ENCODE measurements at regions not wholly inside any gene's neighbourhood (a gene's known extent, or its start where the extent isn't known, plus 50 kb on each side); places are given as distances from the start of the nearest gene placed in this dataset.

GRCh38 chr4:141905751-141906150, 269.4 kb downstream of the IL15 start:
- Histone ChIP-seq H3K4me1 (ENCODE audit: control insufficient read depth in 1 of 2, insufficient read depth in 2 of 2, low read length in 2 of 2) (no peaks in the 10 kb centered on the region), H2AFZ (ENCODE audit: low read depth, low read length, poor library complexity, severe bottlenecking) (no peak overlapping the region), H3K9me2 (ENCODE audit: insufficient read depth) (no peaks in the 10 kb centered on the region), H3K27ac (ENCODE audit: low read depth, low read length) (no peak overlapping the region), H3K4me2 (ENCODE audit: low read length) (no peak overlapping the region), H3K4me3 (replicated peaks in 1 of 2; ENCODE audit: low read depth in 1 of 2, low read length in 2 of 2) (no peak overlapping the region), H4K20me1 (ENCODE audit: insufficient read depth) (no peaks in the 10 kb centered on the region), H3K9me3 (ENCODE audit: control insufficient read depth in 1 of 2, insufficient read depth in 1 of 2, low read depth in 1 of 2, low read length in 2 of 2) (no peaks in the 10 kb centered on the region), H3K27me3 (ENCODE audit: insufficient read depth, low read length) (no peaks in the 10 kb centered on the region), H3K36me3 (ENCODE audit: control insufficient read depth in 1 of 2, insufficient read depth in 2 of 2, low read length in 2 of 2) (no peaks in the 10 kb centered on the region), H3K79me2 (ENCODE audit: insufficient read depth, low read length) (no peaks in the 10 kb centered on the region), H3K9ac (ENCODE audit: low read length) (no peak overlapping the region)
- TF ChIP-seq FOSL1 (IDR thresholded peaks at IDR 0.05; ENCODE audit: low read depth): no peak
- TF ChIP-seq POLR2AphosphoS5 (IDR thresholded peaks at IDR 0.05; ENCODE audit: low read depth, low read length): no peak
- no peak for TF ChIP-seq YY1 (IDR thresholded peaks at IDR 0.05; ENCODE audit: extremely low read depth, insufficient replicate concordance, low read depth, low read length)
- no peak for TF ChIP-seq EZH2 (IDR thresholded peaks at IDR 0.05)
- TF ChIP-seq ELF1 (IDR thresholded peaks at IDR 0.05; ENCODE audit: borderline replicate concordance, low read depth): no peak
- no peak for TF ChIP-seq REST (IDR thresholded peaks at IDR 0.05; ENCODE audit: low read depth)
- TF ChIP-seq TCF7L2 (IDR thresholded peaks at IDR 0.05; ENCODE audit: borderline replicate concordance, extremely low read depth, insufficient read depth, insufficient read length): no peak
- no peak for TF ChIP-seq CTCF (IDR thresholded peaks at IDR 0.05 in 2 of 3, conservative IDR thresholded peaks at IDR 0.05 in 1 of 3; ENCODE audit: borderline replicate concordance in 1 of 3, insufficient read depth in 1 of 3, low read depth in 2 of 3, low read length in 2 of 3)
- TF ChIP-seq SIN3A (IDR thresholded peaks at IDR 0.05; ENCODE audit: low read depth): no peak
- TF ChIP-seq ATF3 (IDR thresholded peaks at IDR 0.05): no peak
- TF ChIP-seq JUND (IDR thresholded peaks at IDR 0.05): no peak
- no peak for TF ChIP-seq EZH2phosphoT487 (IDR thresholded peaks at IDR 0.05; ENCODE audit: borderline replicate concordance)
- RAD21 ChIA-PET (ENCODE audit: low non-redundant PET in 1 of 2, low total read pairs in 2 of 2, uncharacterized antibody in 2 of 2, unreplicated experiment in 2 of 2): no interaction called here
- no peak for ATAC-seq
- CTCF ChIA-PET: no interaction called here
- BruUV-seq (replicated peaks): no TSS peak
- POLR2A ChIA-PET: no interaction called here
- intact Hi-C loops (cut with micrococcal nuclease): no loop called here
- no peak for DNase-seq (ENCODE audit: low read depth, low spot score)
